ENCODE measurements at regions not wholly inside any gene's neighbourhood (a gene's known extent, or its start where the extent isn't known, plus 50 kb on each side); places are given as distances from the start of the nearest gene placed in this dataset.

DNA sequence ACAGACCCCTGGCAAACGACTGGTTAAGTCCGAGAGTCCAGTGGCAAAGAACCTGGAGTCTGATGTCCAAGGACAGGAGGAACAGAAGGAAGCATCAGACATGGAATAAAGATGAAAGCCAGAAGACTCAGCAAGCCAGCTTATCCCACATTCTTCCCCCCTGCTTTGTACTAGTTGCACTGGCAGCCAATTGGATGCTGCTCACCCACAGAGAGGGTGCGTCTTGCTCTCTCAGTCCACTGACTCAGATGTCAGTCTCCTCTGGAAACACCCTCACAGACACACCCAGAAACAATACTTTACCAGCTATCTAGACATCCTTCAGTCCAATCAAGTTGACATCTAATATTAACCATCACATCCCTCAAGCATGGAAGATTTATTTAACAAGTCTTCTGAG is 1265.8 kb upstream of the CNTN5 start:
- Histone ChIP-seq H3K4me3 (ENCODE audit: low read depth, low read length, poor library complexity, severe bottlenecking) (no peak overlapping the region), H3K27me3 (replicated peaks; ENCODE audit: insufficient read depth, low read depth, low read length, poor library complexity) (no peaks in the 10 kb centered on the region), H3K36me3 (ENCODE audit: insufficient read depth, low read length, poor library complexity, severe bottlenecking) (no peaks in the 10 kb centered on the region), H3K4me1 (ENCODE audit: insufficient read depth, low read length, poor library complexity, severe bottlenecking) (no peaks in the 10 kb centered on the region), H3K9me3 (ENCODE audit: low read depth, low read length, poor library complexity, severe bottlenecking) (peaks cover 6% of the 10 kb centered on the region), H3K27ac (ENCODE audit: low read depth, low read length, poor library complexity, severe bottlenecking) (no peak overlapping the region)
- DNase-seq (ENCODE audit: low spot score) = no peak
- CTCF ChIA-PET = no interaction called here
- intact Hi-C loops (cut with micrococcal nuclease; ENCODE audit: unreplicated experiment) = no loop called here
- BruUV-seq (replicated peaks) = no TSS peak
- POLR2A ChIA-PET (ENCODE audit: low non-redundant PET) = no interaction called here
- no peak for TF ChIP-seq CTCF (conservative IDR thresholded peaks at IDR 0.05; ENCODE audit: low read depth, low read length)
- no peak for TF ChIP-seq EZH2 (IDR thresholded peaks at IDR 0.05; ENCODE audit: borderline replicate concordance, low read depth, low read length, poor library complexity, severe bottlenecking)

DNA sequence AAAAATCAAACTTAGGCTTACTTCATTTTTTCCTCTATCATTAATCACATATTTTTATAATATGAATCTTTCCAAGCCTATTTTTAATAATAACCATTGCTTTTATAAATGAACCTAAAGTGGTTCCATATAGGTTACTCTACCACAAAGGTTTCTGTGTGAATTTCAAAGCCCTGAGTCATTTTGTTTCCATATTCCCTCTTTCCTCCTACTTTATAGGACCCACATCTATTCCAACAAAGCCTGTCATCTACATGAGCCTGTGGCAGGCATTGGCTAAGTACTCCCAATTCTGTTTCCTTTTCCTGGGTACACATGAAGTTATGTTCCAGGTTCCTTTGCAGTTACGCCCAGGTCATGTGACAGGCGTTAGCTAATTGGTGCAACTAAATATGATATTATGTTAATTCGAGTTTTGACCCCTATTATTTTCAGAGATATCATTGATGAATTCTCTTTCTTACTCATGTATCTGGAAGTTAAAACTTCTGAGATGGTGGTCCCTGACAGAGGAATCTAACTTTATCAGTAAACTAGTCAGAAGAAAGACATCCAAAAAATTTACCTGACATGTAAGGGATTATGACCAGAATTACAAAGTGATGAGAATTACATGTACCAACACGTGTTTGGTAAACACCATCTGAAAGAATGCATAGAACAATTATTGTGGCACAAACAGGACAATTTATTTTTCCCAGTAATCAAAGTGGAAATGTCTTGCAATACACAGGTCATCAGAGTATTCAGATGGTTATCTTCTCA is 1264.0 kb upstream of the CNTN5 start:
- no peaks in the 10 kb centered on the region for H3K27me3 ChIP-seq (replicated peaks; ENCODE audit: insufficient read depth, low read depth, low read length, poor library complexity)
- peaks cover 6% of the 10 kb centered on the region for H3K9me3 ChIP-seq (ENCODE audit: low read depth, low read length, poor library complexity, severe bottlenecking)
- intact Hi-C loops (cut with micrococcal nuclease; ENCODE audit: unreplicated experiment) = no loop called here
- H3K4me1 ChIP-seq (ENCODE audit: insufficient read depth, low read length, poor library complexity, severe bottlenecking) = no peaks in the 10 kb centered on the region
- no peak for TF ChIP-seq EZH2 (IDR thresholded peaks at IDR 0.05; ENCODE audit: borderline replicate concordance, low read depth, low read length, poor library complexity, severe bottlenecking)
- H3K36me3 ChIP-seq (ENCODE audit: insufficient read depth, low read length, poor library complexity, severe bottlenecking) = no peaks in the 10 kb centered on the region
- no peak overlapping the region for H3K4me3 ChIP-seq (ENCODE audit: low read depth, low read length, poor library complexity, severe bottlenecking)
- ChIA-PET POLR2A (ENCODE audit: low non-redundant PET) (no interaction called here), CTCF (no interaction called here)
- DNase-seq (ENCODE audit: low spot score) = no peak
- no TSS peak for BruUV-seq (replicated peaks)
- no peak overlapping the region for H3K27ac ChIP-seq (ENCODE audit: low read depth, low read length, poor library complexity, severe bottlenecking)

DNA sequence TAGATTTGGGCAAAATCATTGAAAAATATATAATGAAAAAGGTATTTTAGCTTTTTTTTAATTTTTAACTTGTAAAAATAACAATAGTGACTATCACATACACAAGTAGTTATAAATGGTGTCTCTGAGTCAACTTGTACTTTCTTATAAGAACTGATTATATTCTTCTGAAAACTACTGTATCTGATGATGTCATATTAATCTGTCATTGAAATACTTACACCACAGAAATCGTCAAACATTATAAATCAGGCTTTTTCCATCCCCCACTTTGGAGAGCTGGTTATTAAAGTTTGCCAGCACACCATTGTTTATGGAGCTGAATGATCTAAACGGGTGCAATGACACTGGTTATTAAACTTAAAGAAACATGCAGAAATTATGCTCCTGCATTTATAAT is 1259.6 kb upstream of the CNTN5 start:
- Histone ChIP-seq H3K9me3 (ENCODE audit: low read depth, low read length, poor library complexity, severe bottlenecking) (no peaks in the 10 kb centered on the region), H3K36me3 (ENCODE audit: insufficient read depth, low read length, poor library complexity, severe bottlenecking) (no peaks in the 10 kb centered on the region), H3K4me3 (ENCODE audit: low read depth, low read length, poor library complexity, severe bottlenecking) (no peak overlapping the region), H3K4me1 (ENCODE audit: insufficient read depth, low read length, poor library complexity, severe bottlenecking) (no peaks in the 10 kb centered on the region), H3K27ac (ENCODE audit: low read depth, low read length, poor library complexity, severe bottlenecking) (no peak overlapping the region), H3K27me3 (replicated peaks; ENCODE audit: insufficient read depth, low read depth, low read length, poor library complexity) (no peaks in the 10 kb centered on the region)
- ChIA-PET POLR2A (ENCODE audit: low non-redundant PET) (no interaction called here), CTCF (no interaction called here)
- no peak for DNase-seq (ENCODE audit: low spot score)
- BruUV-seq (replicated peaks) = no TSS peak
- TF ChIP-seq EZH2 (IDR thresholded peaks at IDR 0.05; ENCODE audit: borderline replicate concordance, low read depth, low read length, poor library complexity, severe bottlenecking) (no peak), CTCF (conservative IDR thresholded peaks at IDR 0.05; ENCODE audit: low read depth, low read length) (no peak)
- intact Hi-C loops (cut with micrococcal nuclease; ENCODE audit: unreplicated experiment) = no loop called here

DNA sequence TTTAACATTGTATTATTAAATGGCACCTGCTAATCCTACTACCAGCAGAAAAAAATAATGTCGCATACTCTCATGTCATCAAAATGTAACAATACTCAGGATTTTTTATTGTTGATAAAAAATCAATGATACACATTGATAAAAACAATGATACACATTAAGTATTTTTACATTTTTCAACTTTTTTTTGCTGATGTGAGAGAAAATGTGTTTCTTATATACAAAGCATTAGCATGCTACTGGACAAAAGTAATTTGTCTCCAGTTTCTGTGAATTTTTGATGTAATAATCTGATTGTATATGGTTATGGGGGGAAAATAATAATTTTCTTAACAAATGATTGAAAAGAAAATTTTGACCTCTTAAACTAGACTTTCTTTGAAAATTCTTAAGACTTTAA is 1256.6 kb upstream of the CNTN5 start:
- CTCF ChIA-PET = no interaction called here

More for the DNA sequence above, 1256.6 kb upstream of the CNTN5 start:
- BruUV-seq (replicated peaks) = no TSS peak
- POLR2A ChIA-PET (ENCODE audit: low non-redundant PET) = no interaction called here
- H3K27me3 ChIP-seq (replicated peaks; ENCODE audit: insufficient read depth, low read depth, low read length, poor library complexity) = no peaks in the 10 kb centered on the region
- no peak for DNase-seq (ENCODE audit: low spot score)
- H3K27ac ChIP-seq (ENCODE audit: low read depth, low read length, poor library complexity, severe bottlenecking) = no peak overlapping the region
- H3K4me3 ChIP-seq (ENCODE audit: low read depth, low read length, poor library complexity, severe bottlenecking) = no peak overlapping the region
- intact Hi-C loops (cut with micrococcal nuclease; ENCODE audit: unreplicated experiment) = no loop called here
- H3K4me1 ChIP-seq (ENCODE audit: insufficient read depth, low read length, poor library complexity, severe bottlenecking) = no peaks in the 10 kb centered on the region
- TF ChIP-seq CTCF (conservative IDR thresholded peaks at IDR 0.05; ENCODE audit: low read depth, low read length) (no peak), EZH2 (IDR thresholded peaks at IDR 0.05; ENCODE audit: borderline replicate concordance, low read depth, low read length, poor library complexity, severe bottlenecking) (no peak)
- no peaks in the 10 kb centered on the region for H3K36me3 ChIP-seq (ENCODE audit: insufficient read depth, low read length, poor library complexity, severe bottlenecking)
- no peaks in the 10 kb centered on the region for H3K9me3 ChIP-seq (ENCODE audit: low read depth, low read length, poor library complexity, severe bottlenecking)

All from A673 (cell line).